A673 (cell line): ENCODE measurements at regions not wholly inside any gene's neighbourhood (a gene's known extent, or its start where the extent isn't known, plus 50 kb on each side); places are given as distances from the start of the nearest gene placed in this dataset.
A peak's percentile ranks its signal among the peaks of the same experiment; 100 is the strongest.

ENCODE experiments used
- BruUV-seq: library from RNA; stranded (reverse); fragments of 400-500 nt; replicated peaks from 2 replicates; lab custom pipeline; 2021; lab: Mats Ljungman, UMichigan
- CTCF ChIA-PET: fragments of 300-600 bp; sonication (Branson Sonifier 250); formaldehyde crosslinking; loops from one replicate; lab custom pipeline; 2022; ENCODE audit warnings: antibody characterized with exemption; lab: Charles Lee
- POLR2A ChIA-PET: fragments of 300-600 bp; sonication (Branson Sonifier 250); formaldehyde crosslinking; loops from one replicate; lab custom pipeline; 2022; ENCODE audit warnings: antibody characterized with exemption; ENCODE audit not compliant: low non-redundant PET; lab: Charles Lee
- DNase-seq: peaks from one replicate; pipeline ENCODE4 v3.0.0-alpha.2; 2015; ENCODE audit warnings: low spot score
- H3K27ac ChIP-seq: fragments of 200-600 bp; sonication (generic); 2 replicates; pipeline ENCODE4 v1.5.1; 2016; ENCODE audit warnings: mixed run types, low read depth, mild to moderate bottlenecking, mixed read lengths, antibody characterized with exemption, low read length; ENCODE audit not compliant: poor library complexity, severe bottlenecking
- H3K27me3 ChIP-seq: fragments of 200-600 bp; sonication (generic); replicated peaks from 2 replicates; pipeline ENCODE4 v1.6.1; 2017; ENCODE audit warnings: mixed run types, low read depth, mild to moderate bottlenecking, mixed read lengths, antibody characterized with exemption, low read length; ENCODE audit not compliant: insufficient read depth, poor library complexity
- H3K36me3 ChIP-seq: fragments of 200-600 bp; sonication (generic); 2 replicates; pipeline ENCODE4 v1.6.1; 2016; ENCODE audit warnings: mixed run types, mild to moderate bottlenecking, mixed read lengths, antibody characterized with exemption, low read length; ENCODE audit not compliant: insufficient read depth, poor library complexity, severe bottlenecking
- H3K4me1 ChIP-seq: fragments of 200-600 bp; sonication (generic); 2 replicates; pipeline ENCODE4 v1.6.1; 2017; ENCODE audit warnings: mixed run types, mild to moderate bottlenecking, mixed read lengths, antibody characterized with exemption, low read length; ENCODE audit not compliant: insufficient read depth, poor library complexity, severe bottlenecking
- H3K4me3 ChIP-seq: fragments of 200-600 bp; sonication (generic); 2 replicates; pipeline ENCODE4 v1.5.1; 2016; ENCODE audit warnings: low read depth, mixed run types, mild to moderate bottlenecking, mixed read lengths, low read length; ENCODE audit not compliant: poor library complexity, severe bottlenecking
- H3K9me3 ChIP-seq: fragments of 200-600 bp; sonication (generic); 2 replicates; pipeline ENCODE4 v1.6.1; 2016; ENCODE audit warnings: mixed run types, low read depth, mild to moderate bottlenecking, mixed read lengths, antibody characterized with exemption, low read length; ENCODE audit not compliant: poor library complexity, severe bottlenecking
- CTCF ChIP-seq: fragments of 300-800, 200-600 bp; sonication (generic); conservative IDR thresholded peaks from 2 replicates; pipeline ENCODE4 v1.5.1; 2017; ENCODE audit warnings: low read depth, mild to moderate bottlenecking, antibody characterized with exemption, low read length, moderate library complexity, mixed read lengths
- EZH2 ChIP-seq: fragments of 200-600 bp; sonication (generic); IDR thresholded peaks from 2 replicates; pipeline ENCODE4 v1.6.1; 2017; ENCODE audit warnings: borderline replicate concordance, low read depth, mild to moderate bottlenecking, mixed read lengths, antibody characterized with exemption, low read length; ENCODE audit not compliant: poor library complexity, severe bottlenecking
- intact Hi-C: fragments of 100-400 bp; cut with micrococcal nuclease; formaldehyde crosslinking; loops from one replicate; pipeline ENCODE4 v1.10.0; 2022; ENCODE audit not compliant: unreplicated experiment

- POLR2A ChIA-PET, result interaction anchor here (0.9 kb wide), 1 partner anchor 69 kb away, joined by 3 read pairs; no protein-coding TSS in a partner anchor
- no peak for DNase-seq
- intact Hi-C loops, result no loop called here
- H3K4me3 ChIP-seq, result no peak overlapping the region
- H3K36me3 ChIP-seq, result no peaks in the 10 kb centered on the region
- peaks cover 8% of the 10 kb centered on the region for H3K27me3 ChIP-seq
- H3K27ac ChIP-seq, result no peak overlapping the region
- peaks cover 11% of the 10 kb centered on the region for H3K4me1 ChIP-seq
- TF ChIP-seq EZH2 (no peak), CTCF (no peak)
- BruUV-seq, result no TSS peak
- CTCF ChIA-PET, result no interaction called here
- no peaks in the 10 kb centered on the region for H3K9me3 ChIP-seq
Observed at GRCh38 chr6:6376845-6377244, 56.4 kb upstream of the F13A1 start.

GRCh38 chr6:6377621-6378020 is 57.2 kb upstream of the F13A1 start:
- no peaks in the 10 kb centered on the region for H3K36me3 ChIP-seq
- H3K4me1 ChIP-seq, result peaks cover 11% of the 10 kb centered on the region
- no peak overlapping the region for H3K27ac ChIP-seq
- H3K9me3 ChIP-seq, result no peaks in the 10 kb centered on the region
- intact Hi-C loops, result no loop called here
- ChIA-PET CTCF (no interaction called here), POLR2A (no interaction called here)
- BruUV-seq, result no TSS peak
- H3K27me3 ChIP-seq, result peaks cover 4% of the 10 kb centered on the region
- DNase-seq, result no peak
- TF ChIP-seq EZH2, result no peak
- no peak for TF ChIP-seq CTCF
- no peak overlapping the region for H3K4me3 ChIP-seq

GRCh38 chr6:6379573-6379972 is 59.1 kb upstream of the F13A1 start:
- no peaks in the 10 kb centered on the region for H3K36me3 ChIP-seq
- no TSS peak for BruUV-seq
- ChIA-PET POLR2A (no interaction called here), CTCF (no interaction called here)
- H3K9me3 ChIP-seq, result no peaks in the 10 kb centered on the region
- no peaks in the 10 kb centered on the region for H3K27me3 ChIP-seq
- intact Hi-C loops, result no loop called here
- TF ChIP-seq EZH2, result no peak
- no peak for TF ChIP-seq CTCF
- DNase-seq, result peak; percentile 64
- H3K4me3 ChIP-seq, result no peak overlapping the region
- peaks cover 11% of the 10 kb centered on the region for H3K4me1 ChIP-seq
- H3K27ac ChIP-seq, result no peak overlapping the region
